ENCODE measurements at regions not wholly inside any gene's neighbourhood (a gene's known extent, or its start where the extent isn't known, plus 50 kb on each side); places are given as distances from the start of the nearest gene placed in this dataset.

DNA sequence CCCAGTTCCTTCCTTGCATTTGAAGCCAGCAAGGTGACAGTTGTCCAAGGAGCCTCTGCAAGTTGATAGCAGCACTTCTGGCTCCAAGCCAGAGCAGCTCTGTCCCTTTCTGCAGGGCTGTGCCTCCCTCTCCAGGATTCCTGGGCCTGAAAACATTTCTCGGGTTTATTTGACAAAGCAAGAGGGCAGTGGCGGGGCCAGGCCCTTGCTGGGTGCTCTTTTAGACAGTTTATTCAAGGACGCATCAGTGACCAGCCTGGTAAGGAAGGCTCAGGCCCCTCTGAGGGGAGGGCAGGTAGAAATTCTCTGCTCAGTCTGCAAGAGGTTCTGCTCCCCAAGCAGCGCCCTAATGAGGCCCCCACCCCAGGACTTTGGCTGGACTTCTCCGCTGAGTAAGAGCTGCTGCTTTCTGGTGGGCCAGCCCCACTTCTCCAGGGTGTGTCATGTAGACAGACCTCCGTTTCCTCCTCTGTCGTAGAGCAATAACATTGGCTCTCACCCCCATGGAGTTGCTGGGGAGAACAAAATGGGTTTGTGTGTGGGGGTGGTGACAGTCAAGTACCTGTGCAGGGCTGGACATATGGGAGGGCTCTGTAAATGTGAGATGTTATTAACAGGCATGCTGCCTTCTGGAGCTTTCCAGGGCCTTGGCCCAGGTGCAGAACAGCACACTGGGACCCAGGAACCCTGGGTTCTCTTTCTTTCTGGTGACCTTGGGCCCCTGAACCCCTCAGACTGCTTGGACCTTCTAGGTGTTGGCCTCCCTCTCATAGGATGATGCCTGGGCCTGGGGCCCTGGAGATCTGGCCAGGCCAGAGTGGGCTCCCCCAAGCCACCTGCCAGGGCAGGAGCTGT lies 146.2 kb upstream of the TLE3 start:
- TF ChIP-seq, protein P1, sequence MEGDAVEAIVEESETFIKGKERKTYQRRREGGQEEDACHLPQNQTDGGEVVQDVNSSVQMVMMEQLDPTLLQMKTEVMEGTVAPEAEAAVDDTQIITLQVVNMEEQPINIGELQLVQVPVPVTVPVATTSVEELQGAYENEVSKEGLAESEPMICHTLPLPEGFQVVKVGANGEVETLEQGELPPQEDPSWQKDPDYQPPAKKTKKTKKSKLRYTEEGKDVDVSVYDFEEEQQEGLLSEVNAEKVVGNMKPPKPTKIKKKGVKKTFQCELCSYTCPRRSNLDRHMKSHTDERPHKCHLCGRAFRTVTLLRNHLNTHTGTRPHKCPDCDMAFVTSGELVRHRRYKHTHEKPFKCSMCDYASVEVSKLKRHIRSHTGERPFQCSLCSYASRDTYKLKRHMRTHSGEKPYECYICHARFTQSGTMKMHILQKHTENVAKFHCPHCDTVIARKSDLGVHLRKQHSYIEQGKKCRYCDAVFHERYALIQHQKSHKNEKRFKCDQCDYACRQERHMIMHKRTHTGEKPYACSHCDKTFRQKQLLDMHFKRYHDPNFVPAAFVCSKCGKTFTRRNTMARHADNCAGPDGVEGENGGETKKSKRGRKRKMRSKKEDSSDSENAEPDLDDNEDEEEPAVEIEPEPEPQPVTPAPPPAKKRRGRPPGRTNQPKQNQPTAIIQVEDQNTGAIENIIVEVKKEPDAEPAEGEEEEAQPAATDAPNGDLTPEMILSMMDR (conservative IDR thresholded peaks at IDR 0.05 in 1 of 2, IDR thresholded peaks at IDR 0.05 in 1 of 2; ENCODE audit: low read depth in 1 of 2, low read length in 2 of 2) = no peak
- TF ChIP-seq EZH2 (IDR thresholded peaks at IDR 0.05; ENCODE audit: low read length, missing control alignments) = no peak
